Activated T-cell treated with anti-CD3 and anti-CD28 coated beads for 24 hours (primary cell): ENCODE measurements at regions not wholly inside any gene's neighbourhood (a gene's known extent, or its start where the extent isn't known, plus 50 kb on each side); places are given as distances from the start of the nearest gene placed in this dataset.

ENCODE experiments used
- DNase-seq: peaks from one replicate; pipeline ENCODE4 v3.0.0-alpha.2; 2020; ENCODE audit warnings: low read depth

- DNase-seq = no peak
These were observed 134.5 kb downstream of the BAMBI start for GRCh38 chr10:28811639-28812349.

DNA sequence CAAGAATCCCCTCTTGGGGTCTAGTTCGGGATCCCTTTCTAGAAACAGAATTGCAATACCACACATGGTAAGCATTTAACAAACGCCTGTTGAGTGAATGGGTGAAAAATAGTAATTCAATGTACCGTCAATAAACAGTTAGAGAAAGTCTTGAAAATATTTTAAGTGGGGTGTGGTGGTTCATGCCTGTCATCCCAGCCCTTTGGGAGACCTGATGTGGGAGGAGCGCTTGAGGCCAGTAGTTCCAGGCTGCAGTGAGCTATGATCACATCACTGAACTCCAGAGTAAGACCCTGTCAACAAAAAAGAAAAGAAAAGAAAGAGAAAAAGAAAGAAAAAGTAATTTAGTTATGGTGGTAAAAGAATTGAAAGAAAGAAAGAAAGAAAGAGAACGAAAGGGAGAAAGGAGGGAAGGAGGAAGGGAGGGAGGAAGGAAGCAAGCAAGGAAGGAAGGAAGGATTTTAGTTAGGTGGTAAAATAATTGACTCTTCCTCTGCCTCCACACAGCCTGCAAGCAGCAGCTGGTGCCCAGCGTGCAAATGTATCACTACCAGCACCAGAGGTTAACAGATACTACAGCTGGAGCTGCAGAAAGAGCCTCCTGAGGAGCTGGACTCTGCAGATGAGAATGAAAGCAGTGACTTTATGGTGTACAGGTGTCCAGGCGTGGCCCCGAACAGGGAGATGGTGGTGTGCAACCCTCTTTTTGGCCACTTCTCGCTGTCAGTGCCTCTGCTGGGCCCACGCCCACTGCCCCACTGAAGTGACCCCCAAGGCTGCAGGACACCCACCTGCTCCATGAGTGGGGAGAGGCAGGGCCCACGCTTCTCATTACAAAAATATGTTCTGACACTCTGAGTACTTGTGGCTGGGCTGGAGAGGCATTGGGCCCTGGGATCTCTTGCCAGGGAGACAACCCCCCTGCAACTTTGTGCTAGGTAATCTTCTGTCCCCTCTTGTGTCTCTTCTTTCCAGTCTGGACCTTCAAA is 135.4 kb downstream of the BAMBI start:
- no peak for DNase-seq

DNA sequence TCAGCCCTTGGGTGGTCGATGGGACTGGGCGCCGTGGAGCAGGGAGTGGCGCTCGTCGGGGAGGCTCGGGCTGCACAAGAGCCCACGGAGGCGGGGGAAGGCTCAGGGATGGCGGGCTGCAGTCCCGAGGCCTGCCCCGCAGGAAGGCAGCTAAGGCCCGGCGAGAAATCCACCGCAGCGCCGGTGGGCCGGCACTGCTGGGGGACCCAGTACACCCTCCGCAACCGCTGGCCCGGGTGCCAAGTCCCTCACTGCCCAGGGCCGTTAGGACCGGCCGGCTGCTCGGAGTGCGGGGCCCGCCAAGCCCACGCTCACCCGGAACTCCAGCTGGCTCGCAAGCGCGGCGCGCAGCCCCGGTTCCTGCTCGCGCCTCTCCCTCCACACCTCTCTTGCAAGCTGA is 138.4 kb downstream of the BAMBI start:
- DNase-seq = no peak

- DNase-seq = no peak
These were observed 145.6 kb downstream of the BAMBI start for GRCh38 chr10:28822719-28823464.

DNA sequence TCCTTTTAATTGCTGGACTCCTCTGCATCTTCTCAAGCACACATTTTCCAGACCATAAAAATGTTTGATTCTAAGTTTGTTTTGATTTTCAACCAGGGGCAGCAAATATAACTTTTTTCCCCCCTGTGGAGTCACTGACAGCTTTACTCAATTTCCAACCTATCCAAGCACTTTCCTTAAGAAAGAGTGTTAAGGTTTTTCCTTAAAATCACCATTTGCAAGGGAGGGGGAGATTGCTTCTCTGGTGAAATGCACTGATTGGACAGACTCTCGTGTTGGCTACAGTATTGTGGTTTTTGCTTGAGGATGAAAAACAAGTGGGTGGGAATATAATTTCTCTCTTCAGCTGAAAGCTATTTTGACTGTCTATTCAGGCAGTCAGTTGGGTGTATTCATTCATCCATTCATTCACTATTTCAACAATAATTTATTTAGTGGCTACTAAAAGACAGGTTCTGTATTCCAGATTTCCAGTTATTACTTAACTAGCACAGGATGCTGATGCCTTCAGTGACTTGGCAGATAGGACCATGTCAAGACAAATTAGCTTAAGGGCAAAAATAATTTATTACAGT is 146.3 kb downstream of the BAMBI start:
- DNase-seq = no peak

GRCh38 chr10:28833313-28833712 is 156.0 kb downstream of the BAMBI start:
- DNase-seq = no peak

DNA sequence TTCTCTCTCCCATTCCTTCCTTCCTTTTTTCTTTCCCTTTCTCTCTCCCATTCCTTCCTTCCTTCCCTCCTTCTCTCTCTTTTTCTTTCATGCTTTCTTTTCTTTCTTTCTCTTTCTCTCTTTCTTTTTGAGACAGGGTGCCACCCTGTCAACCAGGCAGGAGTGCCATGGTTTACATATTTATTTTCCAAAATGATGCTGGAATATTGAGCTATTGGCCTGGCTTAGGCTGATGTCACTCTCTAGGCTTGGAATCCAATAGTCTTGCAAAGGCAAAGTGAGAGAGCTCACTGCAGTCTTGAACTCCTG is 159.1 kb downstream of the BAMBI start:
- DNase-seq = no peak

- DNase-seq = no peak
These were observed 160.5 kb downstream of the BAMBI start for GRCh38 chr10:28837613-28838390.

DNA sequence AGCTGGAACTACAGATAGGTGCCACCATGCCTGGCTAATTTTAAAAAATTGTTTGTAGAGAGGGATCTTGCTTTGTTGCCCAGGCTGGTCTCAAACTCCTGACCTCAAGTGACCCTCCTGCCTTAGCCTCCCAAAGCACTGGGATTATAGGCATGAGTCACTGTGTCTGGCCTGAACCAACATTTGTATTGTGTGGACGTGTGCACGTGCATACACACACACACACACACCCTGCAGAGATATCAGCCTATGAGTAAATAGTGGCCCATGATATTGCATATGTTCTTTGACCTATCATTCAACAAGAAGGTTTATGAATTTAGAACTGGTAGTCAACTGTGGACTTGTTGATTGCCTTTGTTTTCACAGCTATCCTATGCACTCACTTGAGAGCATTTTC is 161.6 kb downstream of the BAMBI start:
- DNase-seq = no peak

DNA sequence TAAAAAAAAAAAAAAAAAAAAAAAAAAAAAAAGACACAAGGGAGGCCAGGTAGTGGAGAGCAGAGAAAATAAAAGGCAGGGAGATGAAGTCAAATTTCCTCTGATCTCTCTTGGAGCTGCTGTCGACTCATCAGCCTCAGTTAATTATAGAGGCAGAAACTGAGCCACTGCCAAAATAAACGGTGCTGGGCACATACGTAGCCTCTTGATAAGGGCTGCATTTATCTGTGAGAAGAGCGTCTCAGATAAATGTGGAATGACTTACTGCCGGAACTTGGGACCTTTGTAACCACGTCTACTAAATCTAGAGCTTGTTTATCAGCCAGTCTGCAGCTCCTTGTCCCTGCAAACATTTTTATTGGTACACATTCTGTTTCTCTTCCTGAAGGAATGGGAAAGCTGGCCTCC is 162.3 kb downstream of the BAMBI start:
- DNase-seq = no peak

DNA sequence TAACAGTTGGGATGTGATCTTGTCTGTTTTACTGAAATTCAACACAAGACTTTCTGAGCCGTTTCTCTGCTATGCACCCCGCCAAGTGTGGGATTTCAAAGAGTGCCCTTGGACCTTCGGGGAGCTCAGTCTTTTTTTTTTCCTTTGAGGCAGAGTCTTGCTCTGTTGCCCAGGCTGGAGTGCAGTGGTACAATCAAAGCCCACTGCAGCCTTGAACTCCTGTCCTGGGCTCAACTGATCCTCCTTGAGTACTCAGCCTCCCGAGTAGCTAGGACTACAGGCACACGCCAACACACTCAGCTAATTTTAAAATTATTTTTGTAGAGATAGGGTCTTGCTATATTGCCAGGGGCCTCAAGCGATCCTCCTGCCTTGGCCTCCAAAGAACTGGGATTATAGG is 162.9 kb downstream of the BAMBI start:
- DNase-seq = no peak

DNA sequence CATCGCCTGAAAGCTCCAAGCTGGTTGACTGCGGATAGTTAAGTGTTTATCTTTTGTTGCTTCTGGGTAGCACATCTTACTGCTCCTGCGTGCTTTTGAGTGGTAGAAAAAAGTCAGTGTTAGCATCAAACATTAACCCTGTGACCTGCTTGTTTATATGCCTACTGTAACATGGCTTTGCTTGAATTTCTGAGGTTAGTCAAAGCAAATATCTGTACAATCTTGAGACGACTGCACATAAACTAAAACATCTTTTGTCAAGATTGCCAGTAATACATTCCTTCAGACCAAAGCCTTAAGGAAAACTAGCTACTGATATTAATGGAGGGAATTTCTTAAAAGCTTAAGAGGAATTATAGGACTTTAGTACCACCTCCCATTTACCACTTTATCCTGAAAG is 163.7 kb downstream of the BAMBI start:
- DNase-seq = no peak

DNA sequence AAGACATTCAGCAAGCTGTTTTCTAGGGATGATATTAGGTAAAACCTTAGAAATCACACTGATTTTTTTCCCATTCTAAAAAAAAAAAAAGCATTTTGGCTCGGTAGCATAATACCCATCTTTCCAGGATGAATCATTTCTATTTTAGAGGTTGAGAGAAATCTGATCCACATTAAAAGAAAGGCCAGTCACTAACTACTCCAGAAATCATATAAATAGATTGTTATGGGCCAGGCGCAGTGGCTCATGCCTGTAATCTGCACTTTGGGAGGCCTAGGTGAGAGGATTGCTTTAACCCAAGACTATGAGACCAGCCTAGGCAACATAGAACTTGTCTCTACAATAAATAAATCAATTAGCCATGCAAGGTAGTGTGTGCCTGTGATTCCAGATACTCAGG is 164.3 kb downstream of the BAMBI start:
- DNase-seq = no peak

- no peak for DNase-seq
These were observed 165.0 kb downstream of the BAMBI start for GRCh38 chr10:28842321-28842720.

DNA sequence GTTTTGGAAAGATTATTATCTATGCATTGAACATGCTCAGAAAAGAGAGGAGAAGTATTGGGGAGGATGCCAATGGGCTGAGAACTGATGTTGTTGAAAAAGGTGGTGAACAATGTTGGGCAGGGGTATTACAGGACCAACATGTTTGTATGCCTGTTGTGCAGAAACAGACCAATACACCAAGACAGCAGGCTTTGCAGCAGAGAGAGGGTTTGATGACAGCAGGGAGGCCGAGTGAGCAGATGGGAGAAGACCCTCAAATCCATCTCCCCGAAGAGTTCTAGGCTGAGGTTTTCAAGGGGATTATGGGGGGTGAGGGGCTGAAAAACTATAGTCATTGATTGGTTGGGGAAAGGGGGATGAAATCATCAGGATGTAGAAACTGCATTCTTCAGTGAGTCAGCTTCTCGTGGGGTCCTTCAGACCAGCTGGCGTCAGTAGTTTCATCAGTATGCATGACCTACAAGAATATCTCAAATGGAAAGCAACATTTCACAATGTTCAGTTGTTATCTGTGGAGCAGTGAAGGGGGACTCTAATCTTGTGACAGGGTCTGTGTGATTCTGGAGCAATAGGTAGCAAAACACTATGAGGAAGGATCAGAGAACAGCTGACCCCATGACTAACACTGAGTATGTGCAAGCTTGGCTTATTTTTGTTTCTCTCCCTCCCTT is 167.8 kb downstream of the BAMBI start:
- no peak for DNase-seq

DNA sequence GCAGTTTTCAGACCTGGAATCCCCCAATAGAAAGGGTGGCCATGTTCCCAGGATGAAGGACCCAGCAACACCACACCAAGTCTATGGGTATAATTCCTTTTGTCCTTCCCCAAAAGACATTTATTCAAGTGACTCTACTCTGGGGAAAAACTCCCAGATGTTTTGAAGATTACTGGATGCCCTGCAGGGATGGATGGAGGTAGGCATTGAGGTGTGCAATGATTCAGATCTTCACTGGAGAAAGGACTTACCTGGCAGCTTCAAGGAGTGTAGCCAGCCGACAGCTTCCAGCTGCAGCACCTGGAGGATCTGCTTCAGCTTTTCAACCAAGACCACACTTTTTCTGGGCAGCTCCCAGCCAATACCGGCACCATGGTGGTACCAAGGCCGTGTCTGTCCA is 172.0 kb downstream of the BAMBI start:
- DNase-seq = no peak

- no peak for DNase-seq
These were observed 172.5 kb downstream of the BAMBI start for GRCh38 chr10:28849821-28850220.

DNA sequence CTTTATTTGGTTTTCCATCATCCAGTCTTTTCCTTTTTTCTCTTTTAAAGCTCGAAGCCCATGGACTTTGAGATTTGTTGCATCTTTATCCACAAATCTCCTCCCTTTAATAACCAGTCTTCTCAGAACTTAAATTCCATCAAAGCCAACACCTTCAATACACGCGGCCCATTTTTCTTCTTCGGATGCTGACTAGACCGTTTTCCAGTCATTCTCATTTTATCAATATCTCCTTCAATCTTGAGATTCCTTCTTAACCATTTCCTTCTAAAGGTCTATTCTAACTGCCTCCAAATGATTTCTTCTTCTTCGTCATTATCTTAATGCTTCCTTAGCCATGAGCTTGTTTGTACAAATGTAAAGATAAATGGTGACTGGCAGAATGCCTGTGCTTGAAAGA is 173.5 kb downstream of the BAMBI start:
- no peak for DNase-seq

- no peak for DNase-seq
These were observed 175.9 kb downstream of the BAMBI start for GRCh38 chr10:28853195-28853594.

DNA sequence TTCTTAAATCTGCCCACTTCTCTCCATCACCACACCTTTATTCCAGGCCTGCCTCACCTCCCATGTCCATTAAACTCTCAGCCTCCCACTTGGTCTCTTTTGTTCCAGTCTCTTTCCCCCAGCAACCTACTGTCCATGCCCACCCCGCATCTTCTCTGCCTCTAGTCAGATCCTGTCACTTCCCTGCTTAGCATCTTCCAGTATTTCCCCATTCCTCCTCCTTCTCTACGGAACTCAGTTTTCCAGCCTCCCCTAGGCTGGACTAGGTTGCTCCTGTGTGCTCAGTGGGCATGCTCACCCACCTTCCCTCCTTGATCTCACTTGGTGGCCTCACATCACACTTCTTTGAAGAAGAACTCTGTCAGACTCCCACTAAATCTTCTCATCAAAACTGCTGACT is 179.8 kb downstream of the BAMBI start:
- DNase-seq = no peak

GRCh38 chr10:28858646-28859045 is 181.3 kb downstream of the BAMBI start:
- DNase-seq = no peak
